ENCODE measurements at regions not wholly inside any gene's neighbourhood (a gene's known extent, or its start where the extent isn't known, plus 50 kb on each side); places are given as distances from the start of the nearest gene placed in this dataset.
A peak's percentile ranks its signal among the peaks of the same experiment; 100 is the strongest.

GRCh38 chr4:56112377-56112776 is 163.6 kb downstream of the CEP135 start:
- TF ChIP-seq, protein P1, sequence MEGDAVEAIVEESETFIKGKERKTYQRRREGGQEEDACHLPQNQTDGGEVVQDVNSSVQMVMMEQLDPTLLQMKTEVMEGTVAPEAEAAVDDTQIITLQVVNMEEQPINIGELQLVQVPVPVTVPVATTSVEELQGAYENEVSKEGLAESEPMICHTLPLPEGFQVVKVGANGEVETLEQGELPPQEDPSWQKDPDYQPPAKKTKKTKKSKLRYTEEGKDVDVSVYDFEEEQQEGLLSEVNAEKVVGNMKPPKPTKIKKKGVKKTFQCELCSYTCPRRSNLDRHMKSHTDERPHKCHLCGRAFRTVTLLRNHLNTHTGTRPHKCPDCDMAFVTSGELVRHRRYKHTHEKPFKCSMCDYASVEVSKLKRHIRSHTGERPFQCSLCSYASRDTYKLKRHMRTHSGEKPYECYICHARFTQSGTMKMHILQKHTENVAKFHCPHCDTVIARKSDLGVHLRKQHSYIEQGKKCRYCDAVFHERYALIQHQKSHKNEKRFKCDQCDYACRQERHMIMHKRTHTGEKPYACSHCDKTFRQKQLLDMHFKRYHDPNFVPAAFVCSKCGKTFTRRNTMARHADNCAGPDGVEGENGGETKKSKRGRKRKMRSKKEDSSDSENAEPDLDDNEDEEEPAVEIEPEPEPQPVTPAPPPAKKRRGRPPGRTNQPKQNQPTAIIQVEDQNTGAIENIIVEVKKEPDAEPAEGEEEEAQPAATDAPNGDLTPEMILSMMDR (IDR thresholded peaks at IDR 0.05; ENCODE audit: insufficient read depth in 1 of 2, low read depth in 1 of 2, low read length in 1 of 2, severe bottlenecking in 1 of 2, unreplicated experiment in 1 of 2): peak; percentile 21 to 35
- Mint-ChIP-seq H3K4me1 (ENCODE audit: low read depth, unreplicated experiment) (no peaks in the 10 kb centered on the region), H3K36me3 (ENCODE audit: insufficient read depth, unreplicated experiment) (no peaks in the 10 kb centered on the region), H3K27ac (ENCODE audit: unreplicated experiment) (no peak overlapping the region), H3K4me3 (ENCODE audit: unreplicated experiment) (no peak overlapping the region), H3K9me3 (ENCODE audit: unreplicated experiment) (no peaks in the 10 kb centered on the region), H3K27me3 (ENCODE audit: insufficient read depth, unreplicated experiment) (no peaks in the 10 kb centered on the region)
- no peaks in the 10 kb centered on the region for H3K36me3 ChIP-seq (ENCODE audit: control insufficient read depth, insufficient read depth, low read length)
- intact Hi-C loops (cut with micrococcal nuclease; ENCODE audit: unreplicated experiment): no loop called here
- no peaks in the 10 kb centered on the region for H3K4me1 ChIP-seq
- ChIA-PET CTCF (no interaction called here), POLR2A (no interaction called here)
- no peak for DNase-seq
- H3K4me3 ChIP-seq (ENCODE audit: low read depth, low read length): no peak overlapping the region
- BruUV-seq (replicated peaks): no TSS peak
- no peaks in the 10 kb centered on the region for H3K9me3 ChIP-seq
- H3K27me3 ChIP-seq (replicated peaks; ENCODE audit: control insufficient read depth, insufficient read depth, low read length): no peaks in the 10 kb centered on the region

DNA sequence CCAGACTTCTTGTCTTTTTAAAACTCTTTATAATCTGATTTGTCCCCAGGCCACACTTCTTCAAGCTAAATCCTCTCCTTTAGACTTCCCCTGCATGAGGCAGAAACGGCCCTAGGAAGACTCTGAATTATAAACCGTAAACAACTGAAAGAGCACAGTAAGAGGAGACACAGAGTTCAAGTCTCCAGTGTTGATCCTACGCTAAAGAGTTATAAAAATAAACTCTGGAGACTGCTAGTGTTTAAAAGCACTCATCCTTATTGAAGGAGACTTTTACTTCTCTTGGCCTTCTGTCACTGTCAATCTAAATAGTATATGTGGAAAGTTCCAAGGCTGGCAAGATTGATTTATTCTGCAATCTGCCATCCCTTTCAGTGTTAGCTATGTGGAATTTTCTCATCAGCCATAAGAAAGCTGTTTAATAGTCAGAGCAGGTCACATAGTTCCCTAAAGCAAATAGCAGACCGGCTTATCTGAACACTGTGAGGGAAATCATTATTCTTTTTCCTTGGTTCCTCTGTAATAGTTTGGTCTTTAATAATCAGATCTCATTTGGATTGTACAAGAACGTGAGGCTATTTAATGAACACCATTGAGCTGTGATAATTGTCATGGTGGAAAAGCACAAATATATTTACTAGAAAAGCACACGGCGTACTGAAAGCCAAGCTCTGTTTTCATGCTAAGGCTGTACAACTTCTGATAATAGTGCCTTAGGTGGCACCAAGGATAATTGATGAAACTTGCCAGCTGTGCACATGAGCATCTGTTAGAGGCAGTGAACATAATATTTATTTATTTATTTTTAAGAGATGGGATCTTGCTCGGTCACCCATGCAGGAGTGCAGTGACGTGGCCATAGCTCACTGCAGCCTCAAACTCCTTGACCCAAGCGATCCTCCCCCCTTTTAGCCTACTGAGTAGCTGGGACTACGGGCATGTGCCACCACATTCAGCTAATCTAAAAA is 157.7 kb downstream of the CEP135 start:
- POLR2A ChIA-PET: no interaction called here
- CTCF ChIA-PET: no interaction called here

GRCh38 chr4:56104188-56104587 is 155.4 kb downstream of the CEP135 start:
- TF ChIP-seq, protein P1 (IDR thresholded peaks at IDR 0.05; ENCODE audit: insufficient read depth in 1 of 2, low read depth in 1 of 2, low read length in 1 of 2, severe bottlenecking in 1 of 2, unreplicated experiment in 1 of 2): no peak
- CTCF ChIA-PET: no interaction called here

More for the DNA sequence above, 157.7 kb downstream of the CEP135 start:
- Mint-ChIP-seq H3K4me1 (ENCODE audit: low read depth, unreplicated experiment) (no peaks in the 10 kb centered on the region), H3K36me3 (ENCODE audit: insufficient read depth, unreplicated experiment) (no peaks in the 10 kb centered on the region), H3K27ac (ENCODE audit: unreplicated experiment) (no peak overlapping the region), H3K4me3 (ENCODE audit: unreplicated experiment) (no peak overlapping the region), H3K9me3 (ENCODE audit: unreplicated experiment) (no peaks in the 10 kb centered on the region), H3K27me3 (ENCODE audit: insufficient read depth, unreplicated experiment) (no peaks in the 10 kb centered on the region)
- no peak for DNase-seq
- H3K36me3 ChIP-seq (ENCODE audit: control insufficient read depth, insufficient read depth, low read length): no peaks in the 10 kb centered on the region
- H3K4me3 ChIP-seq (ENCODE audit: low read depth, low read length): no peak overlapping the region
- no TSS peak for BruUV-seq (replicated peaks)
- 0 out of 2 replicates have a peak, but pooled peaks cover 3% of the 10 kb centered on the region for H3K4me1 ChIP-seq
- intact Hi-C loops (cut with micrococcal nuclease; ENCODE audit: unreplicated experiment): no loop called here
- H3K27me3 ChIP-seq (replicated peaks; ENCODE audit: control insufficient read depth, insufficient read depth, low read length): no peaks in the 10 kb centered on the region
- H3K9me3 ChIP-seq: no peaks in the 10 kb centered on the region
- TF ChIP-seq, protein P1 (IDR thresholded peaks at IDR 0.05; ENCODE audit: insufficient read depth in 1 of 2, low read depth in 1 of 2, low read length in 1 of 2, severe bottlenecking in 1 of 2, unreplicated experiment in 1 of 2): no peak

More at GRCh38 chr4:56104188-56104587, 155.4 kb downstream of the CEP135 start:
- H3K36me3 ChIP-seq (ENCODE audit: control insufficient read depth, insufficient read depth, low read length): no peaks in the 10 kb centered on the region
- no peaks in the 10 kb centered on the region for H3K4me1 Mint-ChIP-seq (ENCODE audit: low read depth, unreplicated experiment)
- no peak overlapping the region for H3K4me3 ChIP-seq (ENCODE audit: low read depth, low read length)
- no peaks in the 10 kb centered on the region for H3K27me3 ChIP-seq (replicated peaks; ENCODE audit: control insufficient read depth, insufficient read depth, low read length)
- no peaks in the 10 kb centered on the region for H3K27me3 Mint-ChIP-seq (ENCODE audit: insufficient read depth, unreplicated experiment)
- 0 out of 2 replicates have a peak, but pooled peaks cover 3% of the 10 kb centered on the region for H3K4me1 ChIP-seq
- POLR2A ChIA-PET: no interaction called here
- H3K9me3 Mint-ChIP-seq (ENCODE audit: unreplicated experiment): no peaks in the 10 kb centered on the region
- no peaks in the 10 kb centered on the region for H3K9me3 ChIP-seq
- intact Hi-C loops (cut with micrococcal nuclease; ENCODE audit: unreplicated experiment): no loop called here
- no TSS peak for BruUV-seq (replicated peaks)
- no peak overlapping the region for H3K27ac Mint-ChIP-seq (ENCODE audit: unreplicated experiment)
- DNase-seq: no peak
- no peak overlapping the region for H3K4me3 Mint-ChIP-seq (ENCODE audit: unreplicated experiment)
- no peaks in the 10 kb centered on the region for H3K36me3 Mint-ChIP-seq (ENCODE audit: insufficient read depth, unreplicated experiment)

Data from Caco-2 (cell line).